Endothelial cell of umbilical vein (primary cell): ENCODE measurements at regions not wholly inside any gene's neighbourhood (a gene's known extent, or its start where the extent isn't known, plus 50 kb on each side); places are given as distances from the start of the nearest gene placed in this dataset.

Source experiments
- BruUV-seq: library from RNA; stranded (reverse); fragments of 400-500 nt; replicated peaks from 2 replicates; lab custom pipeline; 2021; lab: Mats Ljungman, UMichigan
- CTCF ChIA-PET: fragments of 300-600, 350-600 bp; sonication (Branson Sonifier 250); formaldehyde crosslinking; loops from one replicate; lab custom pipeline; 2021; ENCODE audit warnings: antibody characterized with exemption, inconsistent platforms; lab: Charles Lee
- POLR2A ChIA-PET: fragments of 300-600, 350-600 bp; sonication (Branson Sonifier 250); formaldehyde crosslinking; loops from one replicate; lab custom pipeline; 2021; ENCODE audit warnings: antibody characterized with exemption, inconsistent platforms; lab: Charles Lee
- DNase-seq: peaks from one replicate; pipeline ENCODE4 v3.0.0-alpha.2; 2011; ENCODE audit warnings: low read depth, low spot score
- FAIRE-seq: peaks from 2 replicates; lab custom pipeline; 2011; peaks lifted over from hg19 to GRCh38; lab: Jason Lieb, UNC
- H2AFZ ChIP-seq: 2 replicates; pipeline ENCODE4 v1.6.0; 2012; ENCODE audit warnings: low read depth, low read length, control low read depth, inconsistent platforms
- H3K27ac ChIP-seq: 2 replicates; pipeline ENCODE4 v1.5.1; 2011; ENCODE audit warnings: low read depth, mild to moderate bottlenecking, control low read depth, low read length, moderate library complexity; ENCODE audit not compliant: insufficient read depth
- H3K27me3 ChIP-seq, 2 experiments: 2 replicates each; pipeline versions ENCODE4 v1.6.0 to v1.6.1; 2011; ENCODE audit warnings: low read length in 2 of 2, mixed read lengths in 1 of 2; ENCODE audit not compliant: control insufficient read depth in 2 of 2, insufficient read depth in 2 of 2
- H3K36me3 ChIP-seq, 2 experiments: 2 replicates in 1 of 2; 3 replicates in 1 of 2; pipeline ENCODE4 v1.5.1; 2011; ENCODE audit warnings: low read length in 2 of 2, mild to moderate bottlenecking in 1 of 2, moderate library complexity in 1 of 2; ENCODE audit not compliant: control insufficient read depth in 2 of 2, insufficient read depth in 2 of 2; ENCODE audit errors: extremely low read depth in 1 of 2
- H3K4me1 ChIP-seq: 3 replicates; pipeline ENCODE4 v1.5.1; 2011; ENCODE audit warnings: mild to moderate bottlenecking, low read length; ENCODE audit not compliant: control insufficient read depth, insufficient read depth; ENCODE audit errors: extremely low read depth
- H3K4me2 ChIP-seq: 2 replicates; pipeline ENCODE4 v1.6.1; 2011; ENCODE audit warnings: low read length, control low read depth, mixed read lengths; ENCODE audit not compliant: insufficient read depth
- H3K4me3 ChIP-seq, 3 experiments: fragments of 200-600 bp in 1 of 3; sonication (generic), shearing (Covaris generic) in 1 of 3; replicated peaks in 1 of 3; 2 replicates each; pipeline ENCODE4 v1.5.1; 2011 to 2016; ENCODE audit warnings: control low read depth in 3 of 3, low read length in 3 of 3, mild to moderate bottlenecking in 2 of 3, inconsistent platforms in 1 of 3, low read depth in 1 of 3, moderate library complexity in 1 of 3; ENCODE audit not compliant: insufficient read depth in 1 of 3
- H3K79me2 ChIP-seq: 2 replicates; pipeline ENCODE4 v1.6.0; 2012; ENCODE audit warnings: low read length, inconsistent platforms; ENCODE audit not compliant: control insufficient read depth, insufficient read depth
- H3K9ac ChIP-seq: replicated peaks from 2 replicates; pipeline ENCODE3; 2011; ENCODE audit warnings: low read length, control low read depth; ENCODE audit not compliant: insufficient read depth; ENCODE audit errors: extremely low read depth
- H3K9me1 ChIP-seq: replicated peaks from 3 replicates; pipeline ENCODE4 v1.6.0; 2011; ENCODE audit warnings: mild to moderate bottlenecking, low read length; ENCODE audit not compliant: control insufficient read depth, insufficient read depth; ENCODE audit errors: extremely low read depth
- H3K9me3 ChIP-seq: replicated peaks from 2 replicates; pipeline ENCODE4 v1.5.1; 2012; ENCODE audit warnings: low read length, inconsistent platforms; ENCODE audit not compliant: control insufficient read depth, insufficient read depth
- H4K20me1 ChIP-seq: replicated peaks from 2 replicates; pipeline ENCODE3; 2011; ENCODE audit warnings: mild to moderate bottlenecking, low read length; ENCODE audit not compliant: control insufficient read depth, insufficient read depth; ENCODE audit errors: extremely low read depth
- EZH2 ChIP-seq: IDR thresholded peaks from 2 replicates; pipeline ENCODE4 v1.6.1; 2012; ENCODE audit warnings: borderline replicate concordance, low read depth, mild to moderate bottlenecking, moderate library complexity, low read length, inconsistent platforms; ENCODE audit not compliant: severe bottlenecking
- FOS ChIP-seq: IDR thresholded peaks from 2 replicates; pipeline ENCODE4 v1.6.1; 2011; ENCODE audit warnings: mild to moderate bottlenecking, low read length, moderate library complexity, borderline replicate concordance; ENCODE audit not compliant: insufficient read depth
- GATA2 ChIP-seq: IDR thresholded peaks from 2 replicates; pipeline ENCODE4 v1.7.0; 2011; ENCODE audit warnings: low read depth, mild to moderate bottlenecking, moderate library complexity, mixed read lengths, low read length; ENCODE audit not compliant: insufficient read length, insufficient read depth
- JUN ChIP-seq: IDR thresholded peaks from 2 replicates; pipeline ENCODE4 v1.6.1; 2011; ENCODE audit warnings: borderline replicate concordance, low read depth; ENCODE audit not compliant: insufficient read length, insufficient read depth
- MYC ChIP-seq: IDR thresholded peaks from one replicate; pipeline ENCODE4 v1.6.1; 2011; ENCODE audit warnings: mild to moderate bottlenecking, low read depth, low read length
- POLR2A ChIP-seq: IDR thresholded peaks from 2 replicates; pipeline ENCODE4 v1.6.1; 2012; ENCODE audit warnings: low read depth, mild to moderate bottlenecking, control low read depth, low read length
- dilution Hi-C: fragments of 300-500 bp; cut with MboI; formaldehyde crosslinking; loops from one replicate; pipeline ENCODE4 v1.15.0; 2019; ENCODE audit warnings: low sequenced_read_pairs; ENCODE audit not compliant: extremely low pct_ligation_motif_present
- intact Hi-C: fragments of 100-400 bp; cut with micrococcal nuclease; formaldehyde crosslinking; loops from one replicate; pipeline ENCODE4 v1.10.0; 2022
- TF ChIP-seq, protein P1 (sequence below), 2 donors: IDR thresholded peaks; 1 replicate in 1 of 2; 2 replicates in 1 of 2; pipeline ENCODE4 v1.5.1; 2011; ENCODE audit warnings: low read length in 2 of 2, mild to moderate bottlenecking in 2 of 2, moderate library complexity in 2 of 2, control low read depth in 1 of 2, inconsistent platforms in 1 of 2, low read depth in 1 of 2; ENCODE audit not compliant: insufficient read depth in 1 of 2; ENCODE audit errors: extremely low read depth in 1 of 2
- TF ChIP-seq, protein P2 (sequence below): IDR thresholded peaks from 2 replicates; pipeline ENCODE4 v1.6.1; 2011; ENCODE audit not compliant: insufficient read depth, insufficient read length

DNA sequence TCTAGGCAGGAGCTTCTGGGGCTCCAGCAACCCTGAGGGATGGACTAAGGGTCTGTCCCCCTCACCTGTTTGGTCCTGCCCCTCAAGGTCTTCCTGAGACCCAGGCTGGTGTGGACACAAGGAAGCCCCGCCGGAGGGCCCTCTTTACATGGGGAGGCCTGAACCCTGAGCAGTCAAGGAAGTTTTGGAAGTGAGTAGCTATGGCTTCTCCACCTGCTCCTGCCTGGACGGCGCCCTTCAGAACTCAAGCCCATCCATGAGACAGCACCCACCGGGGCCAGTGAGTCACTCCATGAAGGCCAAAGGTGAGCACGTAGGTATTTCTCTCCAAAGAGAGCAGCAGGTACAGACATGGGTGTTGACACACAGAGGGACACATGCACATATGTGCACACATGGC lies 98.2 kb upstream of the CTDP1 start:
- POLR2A ChIA-PET = no interaction called here
- no peak for TF ChIP-seq GATA2
- no peak for TF ChIP-seq MYC
- TF ChIP-seq, protein P1, sequence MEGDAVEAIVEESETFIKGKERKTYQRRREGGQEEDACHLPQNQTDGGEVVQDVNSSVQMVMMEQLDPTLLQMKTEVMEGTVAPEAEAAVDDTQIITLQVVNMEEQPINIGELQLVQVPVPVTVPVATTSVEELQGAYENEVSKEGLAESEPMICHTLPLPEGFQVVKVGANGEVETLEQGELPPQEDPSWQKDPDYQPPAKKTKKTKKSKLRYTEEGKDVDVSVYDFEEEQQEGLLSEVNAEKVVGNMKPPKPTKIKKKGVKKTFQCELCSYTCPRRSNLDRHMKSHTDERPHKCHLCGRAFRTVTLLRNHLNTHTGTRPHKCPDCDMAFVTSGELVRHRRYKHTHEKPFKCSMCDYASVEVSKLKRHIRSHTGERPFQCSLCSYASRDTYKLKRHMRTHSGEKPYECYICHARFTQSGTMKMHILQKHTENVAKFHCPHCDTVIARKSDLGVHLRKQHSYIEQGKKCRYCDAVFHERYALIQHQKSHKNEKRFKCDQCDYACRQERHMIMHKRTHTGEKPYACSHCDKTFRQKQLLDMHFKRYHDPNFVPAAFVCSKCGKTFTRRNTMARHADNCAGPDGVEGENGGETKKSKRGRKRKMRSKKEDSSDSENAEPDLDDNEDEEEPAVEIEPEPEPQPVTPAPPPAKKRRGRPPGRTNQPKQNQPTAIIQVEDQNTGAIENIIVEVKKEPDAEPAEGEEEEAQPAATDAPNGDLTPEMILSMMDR (IDR thresholded peaks at IDR 0.05; ENCODE audit: extremely low read depth in 1 of 2, insufficient read depth in 1 of 2, low read depth in 1 of 2, low read length in 2 of 2) = no peak
- no peak for TF ChIP-seq EZH2
- no peak for TF ChIP-seq FOS
- TF ChIP-seq POLR2A = no peak
- no peak for TF ChIP-seq JUN
- Histone ChIP-seq H3K9me1 (no peaks in the 10 kb centered on the region), H4K20me1 (no peaks in the 10 kb centered on the region), H3K9me3 (no peaks in the 10 kb centered on the region), H3K36me3 (no peaks in the 10 kb centered on the region), H3K4me1 (no peaks in the 10 kb centered on the region), H3K9ac (no peak overlapping the region), H3K27ac (no peak overlapping the region), H3K79me2 (no peaks in the 10 kb centered on the region), H2AFZ (no peak overlapping the region), H3K4me3 (no peak overlapping the region), H3K4me2 (no peak overlapping the region), H3K27me3 (no peaks in the 10 kb centered on the region)
- intact Hi-C loops (no loop called here), dilution Hi-C loops (no loop called here)
- CTCF ChIA-PET = no interaction called here
- no peak for DNase-seq
- FAIRE-seq = no peak
- no TSS peak for BruUV-seq

DNA sequence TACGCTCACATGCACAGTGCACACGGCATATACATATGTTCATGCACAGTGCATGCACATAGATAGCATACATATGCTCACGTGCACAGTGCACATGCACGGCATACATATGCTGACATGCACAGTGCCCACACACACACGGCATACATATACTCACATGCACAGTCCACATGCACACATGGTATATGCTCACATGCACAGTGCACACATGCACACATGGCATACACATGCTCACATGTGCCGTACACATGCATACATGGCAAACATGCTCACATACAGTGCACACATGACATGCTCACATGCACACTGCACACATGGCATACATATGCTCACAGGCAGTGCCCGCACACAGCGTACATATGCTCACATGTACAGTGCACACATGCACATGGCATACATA lies 97.7 kb upstream of the CTDP1 start:
- no peaks in the 10 kb centered on the region for H3K4me1 ChIP-seq
- no TSS peak for BruUV-seq
- H3K27me3 ChIP-seq = no peaks in the 10 kb centered on the region
- FAIRE-seq (no peak), DNase-seq (no peak)
- no peak overlapping the region for H3K4me3 ChIP-seq
- H4K20me1 ChIP-seq = no peaks in the 10 kb centered on the region
- dilution Hi-C loops = no loop called here
- H3K9me3 ChIP-seq = no peaks in the 10 kb centered on the region
- no peaks in the 10 kb centered on the region for H3K79me2 ChIP-seq
- no peak overlapping the region for H3K9ac ChIP-seq
- H2AFZ ChIP-seq = no peak overlapping the region
- ChIA-PET POLR2A (no interaction called here), CTCF (no interaction called here)
- H3K4me2 ChIP-seq = no peak overlapping the region
- H3K9me1 ChIP-seq = no peaks in the 10 kb centered on the region
- intact Hi-C loops = no loop called here
- no peak overlapping the region for H3K27ac ChIP-seq
- TF ChIP-seq, protein P2, sequence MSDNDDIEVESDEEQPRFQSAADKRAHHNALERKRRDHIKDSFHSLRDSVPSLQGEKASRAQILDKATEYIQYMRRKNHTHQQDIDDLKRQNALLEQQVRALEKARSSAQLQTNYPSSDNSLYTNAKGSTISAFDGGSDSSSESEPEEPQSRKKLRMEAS = peak; percentile 60
- no peak for TF ChIP-seq GATA2
- H3K36me3 ChIP-seq = no peaks in the 10 kb centered on the region
